Activated naive CD4-positive, alpha-beta T cell treated with anti-CD3 and anti-CD28 coated beads, Interleukin-2, amount 50 U/mL, for 24 hours (primary cell): ENCODE measurements at regions not wholly inside any gene's neighbourhood (a gene's known extent, or its start where the extent isn't known, plus 50 kb on each side); places are given as distances from the start of the nearest gene placed in this dataset.
"Not testable (repeated sequence)": the region's sequence is repeated elsewhere in the genome, so short reads cannot be mapped to it uniquely, and the experiment has no call there.

Experiments
- H3K27ac Mint-ChIP-seq: one replicate; pipeline ENCODE4 v1.8.0; 2021; ENCODE audit warnings: mild to moderate bottlenecking, mixed read lengths
- H3K27me3 Mint-ChIP-seq: one replicate; pipeline ENCODE4 v1.8.0; 2021; ENCODE audit warnings: mixed read lengths
- H3K36me3 Mint-ChIP-seq: one replicate; pipeline ENCODE4 v1.8.0; 2021; ENCODE audit warnings: mixed read lengths
- H3K4me1 Mint-ChIP-seq: one replicate; pipeline ENCODE4 v1.8.0; 2021; ENCODE audit warnings: mixed read lengths
- H3K4me3 Mint-ChIP-seq: one replicate; pipeline ENCODE4 v1.8.0; 2021; ENCODE audit warnings: mild to moderate bottlenecking, mixed read lengths
- H3K9me3 Mint-ChIP-seq: one replicate; pipeline ENCODE4 v1.8.0; 2021; ENCODE audit warnings: mixed read lengths

DNA sequence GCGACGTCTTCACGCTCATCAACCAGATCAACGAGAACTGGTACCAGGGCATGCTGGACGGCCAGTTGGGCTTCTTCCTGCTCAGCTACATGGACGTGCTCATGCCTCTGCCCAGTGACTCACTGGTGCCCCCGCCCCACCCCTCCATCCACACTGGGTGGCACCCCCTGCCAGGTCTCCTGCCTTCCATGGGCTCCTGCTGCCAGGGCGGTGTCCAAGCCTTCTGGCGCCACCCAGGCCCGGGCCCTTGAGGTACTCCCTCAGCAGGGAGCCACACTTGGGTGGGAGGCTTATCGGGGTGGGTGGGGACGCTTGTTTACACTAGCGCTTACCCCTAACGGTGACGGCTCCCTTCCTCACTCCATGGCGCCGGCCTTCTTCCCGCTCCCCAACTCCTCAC lies 148.2 kb downstream of the GOSR1 start:
- H3K27ac Mint-ChIP-seq, H3K27me3 Mint-ChIP-seq, H3K36me3 Mint-ChIP-seq, H3K4me1 Mint-ChIP-seq, H3K4me3 Mint-ChIP-seq, H3K9me3 Mint-ChIP-seq: not testable (repeated sequence)

DNA sequence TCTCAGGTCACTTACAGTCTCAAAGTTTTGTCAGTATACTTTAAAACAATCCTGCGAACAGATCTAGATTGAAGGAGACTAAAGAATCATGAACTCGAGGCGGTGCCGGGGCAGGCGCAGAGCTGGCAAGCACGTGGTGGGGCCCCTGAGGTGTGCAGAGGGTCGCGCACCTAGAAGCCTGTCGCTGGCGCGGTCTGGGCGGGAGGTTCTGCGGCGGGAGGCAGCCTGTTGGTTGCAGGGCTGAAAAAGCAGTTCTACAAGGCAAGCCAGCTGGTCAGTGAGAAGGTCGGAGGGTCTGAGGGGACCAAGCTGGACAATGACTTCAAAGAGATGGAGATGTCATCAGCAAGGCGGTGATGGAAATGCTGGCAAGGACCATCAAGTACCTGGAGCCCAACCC lies 147.0 kb downstream of the GOSR1 start:
- H3K4me3 Mint-ChIP-seq, H3K4me1 Mint-ChIP-seq, H3K36me3 Mint-ChIP-seq, H3K27me3 Mint-ChIP-seq, H3K27ac Mint-ChIP-seq, H3K9me3 Mint-ChIP-seq: not testable (repeated sequence)

DNA sequence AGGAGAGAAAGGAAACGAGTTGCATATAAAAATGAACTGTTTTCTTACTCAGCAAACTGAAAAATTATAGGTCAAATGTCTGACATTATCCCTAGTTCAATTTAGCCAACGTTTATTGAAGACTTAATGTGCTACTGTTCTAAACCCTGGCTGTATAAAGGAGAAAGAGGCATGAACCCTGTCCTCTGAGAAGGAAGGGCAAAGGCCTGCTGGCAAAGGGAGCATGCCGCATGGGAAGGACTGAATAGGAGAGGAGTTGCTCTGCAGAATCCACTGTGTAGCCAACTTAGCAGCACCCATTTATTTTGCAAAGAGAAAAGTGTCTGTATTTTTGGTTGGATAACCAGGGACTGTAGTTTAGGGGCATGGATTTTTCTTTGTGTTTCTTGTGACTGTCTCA lies 132.5 kb downstream of the GOSR1 start:
- H3K27me3 Mint-ChIP-seq, H3K4me1 Mint-ChIP-seq, H3K27ac Mint-ChIP-seq, H3K36me3 Mint-ChIP-seq, H3K9me3 Mint-ChIP-seq, H3K4me3 Mint-ChIP-seq: not testable (repeated sequence)

DNA sequence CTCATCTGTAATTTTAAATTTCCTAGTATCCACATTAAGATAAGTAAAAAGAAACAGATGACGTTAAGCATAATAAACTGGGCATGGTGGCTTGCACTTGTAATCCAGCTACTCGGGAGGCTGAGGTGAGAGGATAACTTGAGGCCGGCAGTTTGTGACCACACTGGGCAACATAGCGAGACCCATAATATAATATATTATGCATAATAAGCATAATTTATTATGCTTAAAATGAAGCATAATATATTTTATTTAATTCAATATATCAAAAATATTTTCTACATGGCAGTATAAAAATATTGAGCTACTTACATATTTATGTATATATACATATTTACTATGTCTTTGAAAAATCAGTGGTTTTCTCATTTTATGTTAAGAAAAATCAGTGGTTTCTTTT lies 128.3 kb downstream of the GOSR1 start:
- peaks cover 20% of the 10 kb centered on the region for H3K4me1 Mint-ChIP-seq
- H3K9me3 Mint-ChIP-seq = no peaks in the 10 kb centered on the region
- H3K36me3 Mint-ChIP-seq = no peaks in the 10 kb centered on the region
- no peak overlapping the region for H3K27ac Mint-ChIP-seq
- no peaks in the 10 kb centered on the region for H3K27me3 Mint-ChIP-seq
- no peak overlapping the region for H3K4me3 Mint-ChIP-seq

GRCh38 chr17:30605027-30605426 lies 127.8 kb downstream of the GOSR1 start:
- Mint-ChIP-seq H3K27me3 (no peaks in the 10 kb centered on the region), H3K27ac (no peak overlapping the region), H3K36me3 (no peaks in the 10 kb centered on the region), H3K4me1 (peaks cover 20% of the 10 kb centered on the region), H3K4me3 (no peak overlapping the region), H3K9me3 (no peaks in the 10 kb centered on the region)

GRCh38 chr17:30602396-30602795 lies 125.2 kb downstream of the GOSR1 start:
- Mint-ChIP-seq H3K4me3 (peak overlapping the region; percentile 89), H3K4me1 (peaks cover 24% of the 10 kb centered on the region)
- H3K27ac Mint-ChIP-seq, H3K9me3 Mint-ChIP-seq, H3K36me3 Mint-ChIP-seq, H3K27me3 Mint-ChIP-seq: not testable (repeated sequence)

GRCh38 chr17:30601984-30602383 lies 124.8 kb downstream of the GOSR1 start:
- not testable (repeated sequence) for H3K27me3 Mint-ChIP-seq, H3K36me3 Mint-ChIP-seq, H3K9me3 Mint-ChIP-seq
- Mint-ChIP-seq H3K4me1 (peaks cover 24% of the 10 kb centered on the region), H3K4me3 (peak overlapping the region; percentile 89), H3K27ac (peak overlapping the region; percentile 46)

GRCh38 chr17:30600830-30601494 lies 123.8 kb downstream of the GOSR1 start:
- H3K9me3 Mint-ChIP-seq = no peaks in the 10 kb centered on the region
- H3K36me3 Mint-ChIP-seq = no peaks in the 10 kb centered on the region
- no peaks in the 10 kb centered on the region for H3K27me3 Mint-ChIP-seq
- H3K27ac Mint-ChIP-seq = peak overlapping the region; percentile 91
- peaks cover 24% of the 10 kb centered on the region for H3K4me1 Mint-ChIP-seq
- H3K4me3 Mint-ChIP-seq = peak overlapping the region; percentile 89

GRCh38 chr17:30600060-30600829 lies 123.0 kb downstream of the GOSR1 start:
- Mint-ChIP-seq H3K27me3 (no peaks in the 10 kb centered on the region), H3K4me3 (peak overlapping the region; percentile 89), H3K36me3 (no peaks in the 10 kb centered on the region), H3K4me1 (peaks cover 23% of the 10 kb centered on the region), H3K9me3 (no peaks in the 10 kb centered on the region), H3K27ac (no peak overlapping the region)

DNA sequence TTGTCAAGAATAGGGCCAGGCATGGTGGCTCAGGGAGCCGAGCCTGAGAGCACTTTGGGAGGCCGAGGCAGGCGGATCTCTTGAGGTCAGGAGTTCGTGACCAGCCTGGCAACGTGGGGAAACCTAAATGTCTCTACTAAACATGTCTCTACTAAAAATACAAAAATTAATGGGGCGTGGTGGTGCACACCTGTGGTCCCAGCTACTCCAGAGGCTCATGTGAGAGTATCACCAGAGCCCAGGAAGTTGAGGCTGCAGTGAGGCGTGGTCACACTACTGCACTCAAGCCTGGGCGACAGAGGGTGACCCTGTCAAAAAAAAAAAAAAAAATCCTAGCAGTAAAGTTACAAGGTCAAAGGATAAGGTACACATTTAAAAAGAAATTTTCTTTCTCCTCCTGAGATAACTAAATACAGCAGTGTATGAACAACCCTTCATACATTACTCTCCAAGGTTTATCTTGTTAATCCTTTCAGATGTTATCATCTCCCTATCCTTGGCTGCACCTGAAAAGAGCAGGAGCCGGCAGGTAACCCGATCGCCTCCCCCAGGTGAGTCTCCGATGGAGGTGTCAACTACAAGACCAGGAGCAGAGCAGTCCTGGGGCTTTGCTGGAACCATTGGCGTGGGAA lies 122.3 kb downstream of the GOSR1 start:
- H3K27me3 Mint-ChIP-seq = no peaks in the 10 kb centered on the region
- peak overlapping the region; percentile 89 for H3K4me3 Mint-ChIP-seq
- peaks cover 17% of the 10 kb centered on the region for H3K4me1 Mint-ChIP-seq
- H3K36me3 Mint-ChIP-seq = no peaks in the 10 kb centered on the region
- no peaks in the 10 kb centered on the region for H3K9me3 Mint-ChIP-seq
- H3K27ac Mint-ChIP-seq = no peak overlapping the region

DNA sequence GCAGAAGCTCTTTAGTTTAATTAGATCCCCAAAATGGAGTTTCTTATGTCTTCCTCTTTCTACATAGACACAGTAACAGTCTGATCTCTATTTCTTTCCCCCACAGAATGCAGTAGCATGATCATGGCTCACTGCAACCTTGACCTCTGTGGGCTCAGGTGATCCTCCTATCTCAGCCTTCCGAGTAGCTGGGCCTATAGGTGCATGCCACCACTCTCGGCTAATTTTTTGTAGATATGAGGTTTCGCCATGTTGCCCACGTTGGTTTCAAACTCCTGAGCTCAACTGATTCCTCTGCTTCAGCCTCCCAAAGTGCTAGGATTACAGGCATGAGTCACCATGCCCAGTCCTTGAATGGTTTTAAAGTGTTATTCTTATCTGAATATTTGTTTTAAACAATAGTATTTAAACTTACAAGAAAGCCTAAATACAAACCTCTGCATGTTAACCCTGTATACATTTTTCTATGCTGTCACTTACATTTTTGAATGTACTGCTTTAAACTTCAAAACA lies 120.6 kb downstream of the GOSR1 start:
- H3K36me3 Mint-ChIP-seq = no peaks in the 10 kb centered on the region

GRCh38 chr17:30596948-30597775 lies 120.0 kb downstream of the GOSR1 start:
- not testable (repeated sequence) for H3K4me3 Mint-ChIP-seq, H3K27me3 Mint-ChIP-seq, H3K9me3 Mint-ChIP-seq, H3K36me3 Mint-ChIP-seq, H3K27ac Mint-ChIP-seq, H3K4me1 Mint-ChIP-seq

More for the DNA sequence above, 120.6 kb downstream of the GOSR1 start:
- peaks cover 13% of the 10 kb centered on the region for H3K4me1 Mint-ChIP-seq
- H3K4me3 Mint-ChIP-seq = no peak overlapping the region
- H3K9me3 Mint-ChIP-seq = no peaks in the 10 kb centered on the region
- H3K27ac Mint-ChIP-seq = no peak overlapping the region
- no peaks in the 10 kb centered on the region for H3K27me3 Mint-ChIP-seq

DNA sequence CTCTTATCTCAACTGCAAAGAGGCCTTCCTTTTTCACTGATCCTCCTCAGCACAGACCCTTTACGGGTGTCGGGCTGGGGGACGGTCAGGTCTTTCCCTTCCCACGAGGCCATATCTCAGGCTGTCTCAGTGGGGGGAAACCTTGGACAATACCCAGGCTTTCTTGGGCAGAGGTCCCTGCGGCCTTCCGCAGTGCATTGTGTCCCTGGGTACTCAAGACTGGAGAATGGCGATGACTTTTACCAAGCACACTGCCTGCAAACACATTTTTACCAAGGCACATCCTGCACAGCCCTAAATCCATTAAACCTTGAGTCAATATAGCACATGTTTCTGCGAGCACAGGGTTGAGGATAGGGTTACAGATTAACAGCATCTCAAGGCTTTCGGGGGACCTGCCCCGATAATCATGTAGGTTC lies 117.8 kb downstream of the GOSR1 start:
- H3K4me1 Mint-ChIP-seq, H3K4me3 Mint-ChIP-seq, H3K27me3 Mint-ChIP-seq, H3K36me3 Mint-ChIP-seq, H3K27ac Mint-ChIP-seq, H3K9me3 Mint-ChIP-seq: not testable (repeated sequence)

DNA sequence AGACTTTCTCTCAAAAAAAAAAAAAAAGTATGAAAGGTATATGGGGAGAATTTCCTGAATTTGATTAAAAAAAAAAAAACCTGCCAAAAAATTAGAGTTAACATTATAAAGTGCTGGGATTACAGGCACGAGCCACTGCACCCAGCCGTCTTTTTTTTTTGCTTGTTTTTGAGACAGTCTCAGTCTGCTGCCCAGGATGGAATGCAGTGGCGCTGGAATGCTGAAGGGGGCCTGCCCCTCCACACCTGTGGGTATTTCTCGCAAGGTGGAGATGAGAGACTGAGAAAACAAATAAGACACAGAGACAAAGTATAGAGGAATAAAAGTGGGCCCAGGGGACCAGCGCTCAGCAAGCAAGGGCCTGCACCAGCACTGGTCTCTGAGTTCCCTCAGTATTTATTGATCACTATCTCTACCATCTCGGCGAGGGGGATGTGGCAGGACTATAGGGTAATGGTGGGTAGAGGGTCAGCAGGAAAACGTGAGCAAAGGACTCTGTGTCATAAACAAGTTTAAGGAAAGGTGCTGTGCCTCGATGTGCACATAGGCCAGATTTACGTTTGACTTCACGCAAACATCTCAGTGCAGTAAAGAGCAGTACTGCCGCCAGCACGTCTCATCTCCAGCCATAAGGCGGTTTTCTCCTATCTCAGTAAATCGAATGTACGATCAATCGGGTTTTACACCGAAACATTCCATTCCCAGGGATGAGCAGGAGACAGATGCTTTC lies 117.2 kb downstream of the GOSR1 start:
- Mint-ChIP-seq H3K27ac (no peak overlapping the region), H3K36me3 (no peaks in the 10 kb centered on the region), H3K4me3 (no peak overlapping the region), H3K9me3 (no peaks in the 10 kb centered on the region), H3K27me3 (no peaks in the 10 kb centered on the region), H3K4me1 (no peaks in the 10 kb centered on the region)

DNA sequence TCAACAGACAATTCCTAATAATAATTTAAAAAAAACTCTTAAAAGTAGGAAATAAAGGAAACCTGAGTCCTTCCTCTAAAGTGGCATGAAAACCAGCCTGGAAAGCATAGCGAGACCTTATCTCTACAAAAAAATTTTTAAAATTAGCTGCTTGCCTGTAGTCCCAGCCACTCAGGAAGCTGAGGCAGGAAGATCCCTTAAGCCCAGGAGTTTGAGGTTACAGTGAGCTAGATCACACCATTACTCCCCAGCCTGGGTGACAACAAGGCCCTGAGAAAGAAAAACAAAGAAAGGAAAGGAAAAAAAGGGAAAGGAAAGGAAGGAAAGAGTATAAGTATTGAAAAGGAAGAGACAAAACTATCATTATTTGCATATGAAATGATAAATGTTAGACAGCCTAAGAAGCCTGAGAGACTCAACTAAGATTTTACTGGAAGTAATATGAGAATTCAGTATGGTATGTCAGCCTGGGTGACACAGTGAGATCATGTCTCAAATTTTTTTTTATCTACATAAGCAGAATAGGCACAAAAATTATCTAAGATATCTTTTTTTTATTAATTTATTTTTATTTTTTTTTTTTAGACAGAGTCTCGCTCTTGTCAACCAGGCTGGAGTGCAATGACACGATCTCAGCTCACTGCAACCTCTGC lies 113.0 kb downstream of the GOSR1 start:
- no peak overlapping the region for H3K27ac Mint-ChIP-seq
- H3K4me3 Mint-ChIP-seq = no peak overlapping the region
- H3K4me1 Mint-ChIP-seq = no peaks in the 10 kb centered on the region
- no peaks in the 10 kb centered on the region for H3K36me3 Mint-ChIP-seq
- H3K27me3 Mint-ChIP-seq = no peaks in the 10 kb centered on the region
- H3K9me3 Mint-ChIP-seq = no peaks in the 10 kb centered on the region
